ENCODE measurements at regions not wholly inside any gene's neighbourhood (a gene's known extent, or its start where the extent isn't known, plus 50 kb on each side); places are given as distances from the start of the nearest gene placed in this dataset.

DNA sequence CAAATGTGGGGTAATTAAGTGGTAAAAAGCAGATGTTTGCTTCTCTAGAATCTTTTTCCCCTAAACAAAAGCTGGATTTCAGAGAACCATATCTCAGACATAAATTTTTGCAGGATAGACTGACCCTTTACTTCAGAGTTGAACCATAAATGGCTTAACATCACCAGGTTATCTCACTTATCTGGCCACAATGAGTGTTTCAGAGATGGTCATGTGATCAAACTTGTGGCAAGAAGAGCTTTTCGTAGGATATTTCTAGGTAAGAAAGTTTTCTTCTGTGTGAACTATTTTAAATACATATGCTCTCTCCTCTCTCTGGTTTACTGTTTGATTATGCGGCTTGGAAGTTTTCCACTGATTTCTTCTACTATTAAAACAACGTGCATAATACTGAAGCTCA is 270.2 kb upstream of the TFAP2D start:
- TF ChIP-seq, protein P1, sequence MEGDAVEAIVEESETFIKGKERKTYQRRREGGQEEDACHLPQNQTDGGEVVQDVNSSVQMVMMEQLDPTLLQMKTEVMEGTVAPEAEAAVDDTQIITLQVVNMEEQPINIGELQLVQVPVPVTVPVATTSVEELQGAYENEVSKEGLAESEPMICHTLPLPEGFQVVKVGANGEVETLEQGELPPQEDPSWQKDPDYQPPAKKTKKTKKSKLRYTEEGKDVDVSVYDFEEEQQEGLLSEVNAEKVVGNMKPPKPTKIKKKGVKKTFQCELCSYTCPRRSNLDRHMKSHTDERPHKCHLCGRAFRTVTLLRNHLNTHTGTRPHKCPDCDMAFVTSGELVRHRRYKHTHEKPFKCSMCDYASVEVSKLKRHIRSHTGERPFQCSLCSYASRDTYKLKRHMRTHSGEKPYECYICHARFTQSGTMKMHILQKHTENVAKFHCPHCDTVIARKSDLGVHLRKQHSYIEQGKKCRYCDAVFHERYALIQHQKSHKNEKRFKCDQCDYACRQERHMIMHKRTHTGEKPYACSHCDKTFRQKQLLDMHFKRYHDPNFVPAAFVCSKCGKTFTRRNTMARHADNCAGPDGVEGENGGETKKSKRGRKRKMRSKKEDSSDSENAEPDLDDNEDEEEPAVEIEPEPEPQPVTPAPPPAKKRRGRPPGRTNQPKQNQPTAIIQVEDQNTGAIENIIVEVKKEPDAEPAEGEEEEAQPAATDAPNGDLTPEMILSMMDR (IDR thresholded peaks at IDR 0.05) = no peak
- DNase-seq (ENCODE audit: low spot score) = no peak
- Histone ChIP-seq H3K4me3 (no peak overlapping the region), H3K27ac (no peak overlapping the region)

DNA sequence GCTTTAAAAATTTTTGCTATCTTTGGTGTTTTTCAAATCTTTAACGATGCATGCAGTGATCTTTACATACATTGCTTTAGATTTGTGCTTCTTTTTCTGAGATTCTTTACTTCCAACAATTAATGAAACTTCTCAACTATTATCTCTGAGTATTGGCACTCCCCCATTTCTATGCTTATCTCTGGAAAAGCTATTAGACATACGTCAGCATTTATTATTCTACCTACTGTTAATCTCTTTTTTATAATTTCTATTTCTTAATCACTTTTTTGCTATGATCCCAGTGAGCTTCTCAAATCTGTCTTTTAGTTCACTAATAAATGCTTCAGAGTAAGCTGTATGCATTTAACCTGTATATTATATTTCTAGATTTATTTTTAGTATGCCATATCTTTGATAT is 264.2 kb upstream of the TFAP2D start:
- Histone ChIP-seq H3K27ac (no peak overlapping the region), H3K4me3 (no peak overlapping the region)
- no peak for DNase-seq (ENCODE audit: low spot score)
- TF ChIP-seq, protein P1 (IDR thresholded peaks at IDR 0.05) = no peak

DNA sequence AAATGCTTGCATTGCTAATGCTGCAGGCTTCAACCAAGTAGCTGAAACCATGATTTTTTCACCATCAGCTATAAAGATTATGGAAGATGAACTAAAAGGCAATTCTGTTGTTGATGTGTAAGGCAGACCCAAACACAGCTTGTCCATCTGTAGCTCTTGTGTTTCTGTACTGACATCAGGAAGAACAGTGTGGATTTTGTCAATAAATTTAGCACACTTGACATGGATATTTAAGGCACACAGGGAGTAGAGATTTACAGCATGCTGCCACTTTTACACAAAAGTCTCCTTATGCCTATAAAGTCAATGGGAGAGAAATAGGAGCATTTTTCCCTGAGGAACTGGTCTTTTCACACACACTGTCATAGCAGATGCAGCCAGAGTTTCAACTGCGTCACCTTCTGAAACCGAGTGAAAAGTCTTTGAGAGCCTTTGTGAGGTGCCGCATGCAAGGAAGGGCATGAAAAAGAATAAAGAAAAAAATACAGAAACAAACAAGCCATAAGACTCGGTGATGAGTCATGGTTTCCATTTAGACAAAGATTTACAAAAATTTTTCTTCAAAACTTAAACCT is 261.4 kb upstream of the TFAP2D start:
- TF ChIP-seq, protein P1 (IDR thresholded peaks at IDR 0.05) = no peak
- DNase-seq (ENCODE audit: low spot score) = no peak
- H3K27ac ChIP-seq = no peak overlapping the region

DNA sequence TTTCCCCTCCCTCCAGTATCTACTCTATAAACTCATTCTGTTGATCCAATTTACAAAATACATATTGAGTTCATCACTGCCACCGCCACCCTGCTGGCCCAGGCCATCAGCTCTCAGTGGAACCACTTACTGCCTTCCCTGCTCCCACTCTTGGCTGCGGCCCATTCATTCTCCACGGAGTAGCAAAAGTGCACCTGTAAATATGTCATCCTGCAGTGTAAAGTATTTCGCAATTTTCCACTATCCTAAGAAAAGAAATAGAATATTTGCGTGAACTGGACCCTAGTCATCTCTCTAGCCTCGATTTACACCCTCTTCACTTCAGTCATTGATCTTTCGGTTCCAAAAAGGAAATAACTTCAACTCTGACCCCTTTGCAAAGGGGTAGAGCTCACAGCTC is 258.3 kb upstream of the TFAP2D start:
- H3K4me3 ChIP-seq = no peak overlapping the region
- no peak for DNase-seq (ENCODE audit: low spot score)
- no peak overlapping the region for H3K27ac ChIP-seq
- TF ChIP-seq, protein P1 (IDR thresholded peaks at IDR 0.05) = no peak

More for the DNA sequence above, 261.4 kb upstream of the TFAP2D start:
- H3K4me3 ChIP-seq = no peak overlapping the region

DNA sequence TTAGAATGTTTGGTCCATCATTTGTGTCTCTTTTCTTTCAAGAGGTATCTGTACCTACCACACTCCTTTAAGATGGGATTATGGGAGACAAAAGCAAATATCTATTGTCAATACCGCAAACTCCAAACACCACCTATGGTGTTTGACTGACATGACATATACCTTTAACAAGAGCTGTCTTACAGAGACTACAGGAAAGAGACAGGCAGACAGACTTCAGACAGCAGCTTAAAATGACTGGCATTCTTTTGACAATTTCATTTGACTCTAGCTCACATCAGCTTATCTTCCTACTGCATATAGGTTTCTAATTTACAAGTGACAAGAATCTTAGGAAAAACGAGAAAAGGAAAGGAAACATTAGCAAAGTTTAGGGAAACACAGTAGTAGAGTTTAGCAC is 256.0 kb upstream of the TFAP2D start:
- Histone ChIP-seq H3K27ac (no peak overlapping the region), H3K4me3 (no peak overlapping the region)
- no peak for DNase-seq (ENCODE audit: low spot score)
- TF ChIP-seq, protein P1 (IDR thresholded peaks at IDR 0.05) = no peak

DNA sequence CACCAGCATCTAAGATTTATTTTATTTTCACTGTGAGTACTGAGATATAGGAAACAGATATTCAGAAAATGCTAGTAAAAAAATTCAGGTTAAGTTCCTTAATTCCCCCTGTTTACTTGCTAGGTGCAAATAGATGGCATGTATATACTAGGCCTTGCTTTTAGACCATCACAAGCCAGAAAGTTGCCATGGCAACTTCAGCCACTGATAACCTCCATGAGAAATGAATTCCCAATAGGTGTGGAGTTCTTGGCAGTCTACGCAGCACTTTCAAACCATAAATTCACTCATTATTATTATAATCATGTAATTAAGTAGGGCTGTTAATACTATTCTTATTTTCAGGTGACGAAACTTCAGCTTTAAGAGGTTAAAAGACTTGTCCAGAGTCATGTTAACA is 251.6 kb upstream of the TFAP2D start:
- Histone ChIP-seq H3K4me3 (no peak overlapping the region), H3K27ac (no peak overlapping the region)
- TF ChIP-seq, protein P1 (IDR thresholded peaks at IDR 0.05) = no peak
- DNase-seq (ENCODE audit: low spot score) = no peak

DNA sequence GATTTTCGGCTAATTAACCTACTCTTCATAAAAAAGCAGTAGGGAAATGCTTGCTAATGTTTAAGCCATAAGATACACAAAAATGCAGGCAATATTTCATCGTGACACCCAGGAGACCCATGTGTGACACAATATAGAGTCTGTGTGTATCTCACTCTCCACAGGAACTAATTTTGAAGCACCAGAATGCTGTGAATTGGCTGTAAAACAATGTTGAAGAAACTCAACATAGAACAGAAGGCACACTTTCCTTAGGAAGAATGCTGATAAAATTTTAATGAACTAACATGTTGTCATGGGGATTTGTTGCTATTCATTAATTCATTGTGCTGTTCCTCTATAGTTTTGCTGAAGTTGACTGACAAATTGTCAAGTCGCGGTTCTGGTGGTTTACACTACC is 249.4 kb upstream of the TFAP2D start:
- Histone ChIP-seq H3K4me3 (no peak overlapping the region), H3K27ac (no peak overlapping the region)
- DNase-seq (ENCODE audit: low spot score) = no peak
- TF ChIP-seq, protein P1 (IDR thresholded peaks at IDR 0.05) = no peak
